GM23338 (cell line): ENCODE measurements at regions not wholly inside any gene's neighbourhood (a gene's known extent, or its start where the extent isn't known, plus 50 kb on each side); places are given as distances from the start of the nearest gene placed in this dataset.

Experiments
- ATAC-seq: fragments of 200-7000 bp; cut with Tn5 transposase; 3 replicates; pipeline ENCODE4 v1.9.1; 2020
- DNase-seq: peaks from one replicate; pipeline ENCODE4 v3.0.0-alpha.2; 2015; ENCODE audit warnings: low spot score
- H2AFZ ChIP-seq: fragments of 200-600 bp; sonication (generic); 2 replicates; pipeline ENCODE4 v1.8.0; 2016; ENCODE audit warnings: antibody characterized with exemption, mild to moderate bottlenecking, moderate library complexity
- H3F3A ChIP-seq: fragments of 200-600 bp; sonication (generic); replicated peaks from 2 replicates; pipeline ENCODE4 v1.8.0; 2017; ENCODE audit warnings: antibody characterized with exemption, mixed run types, low read depth
- H3K27ac ChIP-seq: fragments of 200-600 bp; sonication (generic); 2 replicates; pipeline ENCODE4 v1.6.1; 2016; ENCODE audit warnings: low read depth
- H3K27me3 ChIP-seq: fragments of 200-600 bp; sonication (generic); 2 replicates; pipeline ENCODE4 v1.8.0; 2016; ENCODE audit warnings: mild to moderate bottlenecking, mixed run types, moderate library complexity; ENCODE audit not compliant: insufficient read depth
- H3K36me3 ChIP-seq: fragments of 200-600 bp; sonication (generic); 2 replicates; pipeline ENCODE4 v1.8.0; 2016; ENCODE audit warnings: mild to moderate bottlenecking; ENCODE audit not compliant: insufficient read depth
- H3K4me1 ChIP-seq: fragments of 200-600 bp; sonication (generic); 2 replicates; pipeline ENCODE4 v1.8.0; 2016; ENCODE audit warnings: mild to moderate bottlenecking, moderate library complexity; ENCODE audit not compliant: insufficient read depth
- H3K4me2 ChIP-seq: fragments of 200-600 bp; sonication (generic); 2 replicates; pipeline ENCODE4 v1.7.1; 2017; ENCODE audit warnings: mixed run types
- H3K4me3 ChIP-seq: fragments of 200-600 bp; sonication (generic); 2 replicates; pipeline ENCODE4 v1.6.1; 2016; ENCODE audit warnings: mixed run types
- H3K79me2 ChIP-seq: fragments of 200-600 bp; sonication (generic); replicated peaks from 2 replicates; pipeline ENCODE4 v1.8.0; 2017; ENCODE audit warnings: mild to moderate bottlenecking; ENCODE audit not compliant: insufficient read depth
- H3K9me2 ChIP-seq: fragments of 200-600 bp; sonication (generic); 2 replicates; pipeline ENCODE4 v1.8.0; 2017; ENCODE audit not compliant: insufficient read depth
- H4K20me1 ChIP-seq: fragments of 200-600 bp; sonication (generic); replicated peaks from 2 replicates; pipeline ENCODE4 v1.8.0; 2017; ENCODE audit warnings: mild to moderate bottlenecking; ENCODE audit not compliant: insufficient read depth
- H3K27ac Mint-ChIP-seq: 2 replicates; pipeline ENCODE4 v1.8.0; 2020; ENCODE audit warnings: inconsistent platforms, mild to moderate bottlenecking, moderate library complexity, mixed read lengths
- H3K27me3 Mint-ChIP-seq: 3 replicates; pipeline ENCODE4 v1.8.0; 2022; ENCODE audit warnings: low read depth, mild to moderate bottlenecking, moderate library complexity, mixed read lengths, inconsistent platforms; ENCODE audit not compliant: insufficient read depth, poor library complexity
- H3K36me3 Mint-ChIP-seq: 3 replicates; pipeline ENCODE4 v1.8.0; 2021; ENCODE audit warnings: low read depth, mild to moderate bottlenecking, inconsistent platforms, moderate library complexity, mixed read lengths
- H3K4me1 Mint-ChIP-seq: 3 replicates; pipeline ENCODE4 v1.8.0; 2020; ENCODE audit warnings: mild to moderate bottlenecking, inconsistent platforms, mixed read lengths
- H3K4me3 Mint-ChIP-seq: 3 replicates; pipeline ENCODE4 v1.8.0; 2021; ENCODE audit warnings: moderate library complexity, mild to moderate bottlenecking, inconsistent platforms, mixed read lengths
- H3K9me3 Mint-ChIP-seq: 3 replicates; pipeline ENCODE4 v1.8.0; 2020; ENCODE audit warnings: moderate library complexity, mild to moderate bottlenecking, inconsistent platforms, mixed read lengths
- CREB1 ChIP-seq: fragments of 250-450 bp; sonication (Bioruptor Pico); IDR thresholded peaks from 2 replicates; pipeline ENCODE4 v1.5.0; 2020; ENCODE audit warnings: low read depth, mild to moderate bottlenecking, moderate library complexity
- EZH2phosphoT487 ChIP-seq: fragments of 200-600 bp; sonication (generic); IDR thresholded peaks from one replicate; pipeline ENCODE4 v1.8.1; 2018; ENCODE audit warnings: antibody characterized with exemption; ENCODE audit not compliant: unreplicated experiment
- NANOG ChIP-seq: IDR thresholded peaks from 2 replicates; pipeline ENCODE4 v1.6.1; 2016; ENCODE audit warnings: antibody characterized with exemption, borderline replicate concordance
- POLR2AphosphoS5 ChIP-seq: IDR thresholded peaks from 2 replicates; pipeline ENCODE4 v1.6.1; 2016; ENCODE audit warnings: antibody characterized with exemption, low read depth
- REST ChIP-seq: IDR thresholded peaks from one replicate; pipeline ENCODE4 v1.6.1; 2018; ENCODE audit warnings: antibody characterized with exemption; ENCODE audit not compliant: unreplicated experiment
- STAT1 ChIP-seq: IDR thresholded peaks from one replicate; pipeline ENCODE4 v1.6.1; 2016; ENCODE audit warnings: antibody characterized with exemption; ENCODE audit not compliant: unreplicated experiment
- ZNF114 ChIP-seq: fragments of 250-450 bp; sonication (Bioruptor Pico); IDR thresholded peaks from 2 replicates; pipeline ENCODE4 v1.5.0; 2020; ENCODE audit warnings: mild to moderate bottlenecking, moderate library complexity
- TF ChIP-seq, protein P1 (sequence below): IDR thresholded peaks from 2 replicates; pipeline ENCODE4 v1.6.1; 2016; ENCODE audit warnings: antibody characterized with exemption
- TF ChIP-seq, protein P2 (sequence below), 2 experiments: fragments of 200-600 bp in 1 of 2; sonication (generic) in 1 of 2; conservative IDR thresholded peaks; 2 replicates each; pipeline versions ENCODE4 v1.5.1 to v1.6.1; 2016 to 2017; ENCODE audit warnings: antibody characterized with exemption in 2 of 2, low read depth in 2 of 2, mild to moderate bottlenecking in 2 of 2, moderate library complexity in 1 of 2

GRCh38 chr15:46681901-46682300, 1035.4 kb upstream of the SEMA6D start (continued):
- TF ChIP-seq REST: no peak
- no peak for TF ChIP-seq NANOG
- no peak for TF ChIP-seq ZNF114 (CRISPR knock-in tag)
- TF ChIP-seq POLR2AphosphoS5: no peak
- TF ChIP-seq, protein P1, sequence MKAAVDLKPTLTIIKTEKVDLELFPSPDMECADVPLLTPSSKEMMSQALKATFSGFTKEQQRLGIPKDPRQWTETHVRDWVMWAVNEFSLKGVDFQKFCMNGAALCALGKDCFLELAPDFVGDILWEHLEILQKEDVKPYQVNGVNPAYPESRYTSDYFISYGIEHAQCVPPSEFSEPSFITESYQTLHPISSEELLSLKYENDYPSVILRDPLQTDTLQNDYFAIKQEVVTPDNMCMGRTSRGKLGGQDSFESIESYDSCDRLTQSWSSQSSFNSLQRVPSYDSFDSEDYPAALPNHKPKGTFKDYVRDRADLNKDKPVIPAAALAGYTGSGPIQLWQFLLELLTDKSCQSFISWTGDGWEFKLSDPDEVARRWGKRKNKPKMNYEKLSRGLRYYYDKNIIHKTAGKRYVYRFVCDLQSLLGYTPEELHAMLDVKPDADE: no peak
- TF ChIP-seq, protein P2, sequence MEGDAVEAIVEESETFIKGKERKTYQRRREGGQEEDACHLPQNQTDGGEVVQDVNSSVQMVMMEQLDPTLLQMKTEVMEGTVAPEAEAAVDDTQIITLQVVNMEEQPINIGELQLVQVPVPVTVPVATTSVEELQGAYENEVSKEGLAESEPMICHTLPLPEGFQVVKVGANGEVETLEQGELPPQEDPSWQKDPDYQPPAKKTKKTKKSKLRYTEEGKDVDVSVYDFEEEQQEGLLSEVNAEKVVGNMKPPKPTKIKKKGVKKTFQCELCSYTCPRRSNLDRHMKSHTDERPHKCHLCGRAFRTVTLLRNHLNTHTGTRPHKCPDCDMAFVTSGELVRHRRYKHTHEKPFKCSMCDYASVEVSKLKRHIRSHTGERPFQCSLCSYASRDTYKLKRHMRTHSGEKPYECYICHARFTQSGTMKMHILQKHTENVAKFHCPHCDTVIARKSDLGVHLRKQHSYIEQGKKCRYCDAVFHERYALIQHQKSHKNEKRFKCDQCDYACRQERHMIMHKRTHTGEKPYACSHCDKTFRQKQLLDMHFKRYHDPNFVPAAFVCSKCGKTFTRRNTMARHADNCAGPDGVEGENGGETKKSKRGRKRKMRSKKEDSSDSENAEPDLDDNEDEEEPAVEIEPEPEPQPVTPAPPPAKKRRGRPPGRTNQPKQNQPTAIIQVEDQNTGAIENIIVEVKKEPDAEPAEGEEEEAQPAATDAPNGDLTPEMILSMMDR (conservative IDR thresholded peaks at IDR 0.05; ENCODE audit: low read depth in 2 of 2): no peak

DNA sequence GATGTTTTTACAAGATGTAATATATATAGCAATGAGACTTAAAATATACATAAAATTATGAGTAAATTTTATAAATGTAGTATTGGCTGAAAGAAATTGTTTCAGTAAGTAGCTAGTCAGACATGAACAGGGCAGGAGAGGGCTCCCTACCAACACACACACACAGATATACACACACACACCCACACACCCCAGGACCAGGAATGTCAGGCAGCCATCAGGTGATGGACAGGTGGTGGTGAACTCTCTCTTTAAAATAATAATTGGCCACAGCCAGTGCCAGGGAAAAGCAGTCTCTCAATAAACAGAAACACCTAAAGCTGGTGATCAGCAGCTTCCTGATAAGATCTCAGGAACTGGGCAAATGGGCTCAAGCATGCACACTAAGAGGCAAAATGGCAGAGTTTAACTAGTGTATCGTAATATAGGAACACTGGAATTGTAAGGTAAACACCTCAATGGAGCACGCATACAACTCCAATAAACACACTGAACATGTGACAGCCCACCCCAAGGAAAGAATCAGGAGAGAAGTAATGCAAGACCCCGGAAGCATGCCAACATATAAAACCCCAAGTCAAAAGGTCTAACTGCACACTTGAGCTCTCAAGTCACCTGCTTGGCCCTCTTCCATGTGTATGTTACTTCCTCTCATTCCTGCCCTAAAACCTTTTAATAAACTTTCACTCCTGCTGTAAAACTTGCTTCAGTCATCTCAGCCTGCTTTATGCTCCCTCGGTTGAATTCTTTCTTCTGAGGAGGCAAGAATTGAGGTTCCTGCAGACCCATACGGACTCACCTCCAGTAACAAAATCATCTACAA, 1034.1 kb upstream of the SEMA6D start:
- Histone ChIP-seq H3K27me3 (no peaks in the 10 kb centered on the region), H3K36me3 (no peaks in the 10 kb centered on the region), H3K4me1 (peaks cover 12% of the 10 kb centered on the region), H3K79me2 (no peaks in the 10 kb centered on the region), H3K27ac (no peak overlapping the region), H2AFZ (no peak overlapping the region), H4K20me1 (no peaks in the 10 kb centered on the region), H3K4me2 (no peak overlapping the region), H3F3A (no peaks in the 10 kb centered on the region), H3K9me2 (no peaks in the 10 kb centered on the region), H3K4me3 (no peak overlapping the region)
- ATAC-seq (no peak), DNase-seq (no peak)
- H3K4me3 Mint-ChIP-seq: no peak overlapping the region
- H3K36me3 Mint-ChIP-seq: no peaks in the 10 kb centered on the region; the same call in 2 of the 3 replicates
- H3K27ac Mint-ChIP-seq: no peak overlapping the region
- H3K9me3 Mint-ChIP-seq: peaks cover 35% of the 10 kb centered on the region
- TF ChIP-seq EZH2phosphoT487 (no peak), CREB1 (CRISPR knock-in tag) (no peak), STAT1 (no peak)
- peaks cover 15% of the 10 kb centered on the region for H3K4me1 Mint-ChIP-seq
- peaks cover 5% of the 10 kb centered on the region for H3K27me3 Mint-ChIP-seq
